ENCODE measurements at regions not wholly inside any gene's neighbourhood (a gene's known extent, or its start where the extent isn't known, plus 50 kb on each side); places are given as distances from the start of the nearest gene placed in this dataset.

- intact Hi-C loops (cut with DNase I) = no loop called here
- no peak for DNase-seq (ENCODE audit: missing footprints)
- ATAC-seq = no peak
Measured at GRCh38 chr22:26883393-26883792, 226.0 kb downstream of the MIAT start.

- intact Hi-C loops (cut with DNase I) = no loop called here
- no peak for ATAC-seq
- no peak for DNase-seq (ENCODE audit: missing footprints)
Measured at GRCh38 chr22:26884921-26885320, 227.5 kb downstream of the MIAT start.

DNA sequence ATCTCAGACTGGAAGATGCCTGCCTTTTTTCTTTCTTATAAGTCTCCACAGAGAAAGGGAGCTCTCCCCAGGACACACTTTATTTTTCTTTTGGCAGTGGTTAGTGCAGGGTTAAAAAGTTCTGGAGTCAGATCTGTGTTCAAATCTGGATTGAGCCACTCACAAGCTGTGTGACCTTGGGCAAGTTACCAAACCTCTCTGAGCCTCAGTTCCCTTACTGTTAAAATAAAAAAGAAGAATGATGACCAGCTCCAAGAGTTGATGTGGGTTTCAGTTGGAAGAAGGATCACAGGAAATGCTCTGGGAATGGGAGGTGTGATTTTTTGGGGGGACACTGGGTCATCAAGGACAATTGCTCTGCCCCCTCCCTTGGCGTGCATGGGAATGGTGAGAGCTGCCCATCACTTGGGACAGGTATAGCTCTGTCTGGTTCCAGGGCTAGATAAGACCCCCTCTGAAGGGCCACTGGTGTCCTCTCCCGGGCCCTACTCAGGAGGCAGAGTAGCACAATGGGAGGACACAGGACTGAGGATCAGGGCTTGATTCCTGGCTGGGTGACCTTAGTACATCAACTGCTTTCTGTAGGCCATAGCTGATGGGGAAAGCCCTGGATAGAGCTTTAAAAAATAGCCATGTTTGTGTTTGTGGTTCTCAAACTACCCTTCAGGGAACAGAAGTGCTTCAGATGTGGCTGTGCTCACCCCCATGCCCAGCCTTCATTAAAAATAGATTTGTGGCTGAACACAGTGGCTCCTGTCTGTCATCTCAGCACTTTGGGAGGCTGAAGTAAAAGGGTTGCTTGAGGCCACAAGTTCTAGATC, 228.3 kb downstream of the MIAT start:
- no peak for ATAC-seq
- intact Hi-C loops (cut with DNase I) = no loop called here

DNA sequence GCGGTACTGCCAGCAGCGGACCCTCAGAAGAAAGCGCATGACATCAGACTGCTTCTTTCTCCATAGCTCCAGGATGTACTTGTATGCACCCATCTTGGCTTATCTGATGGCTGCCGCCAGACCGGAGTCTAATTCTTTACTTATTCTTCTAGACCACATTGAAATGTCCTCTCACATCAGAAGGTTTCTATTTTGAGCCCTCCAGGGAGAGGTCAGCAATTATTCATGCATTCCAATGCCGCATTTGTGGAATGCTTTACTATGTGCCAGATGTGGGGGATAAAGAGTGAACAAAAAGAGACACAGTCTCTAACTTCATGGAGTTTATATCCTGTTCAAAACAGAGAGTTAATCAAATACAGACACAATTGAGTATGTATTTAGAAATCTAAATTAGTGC, 230.1 kb downstream of the MIAT start:
- peak; percentile 57 for ATAC-seq
- no peak for DNase-seq (ENCODE audit: missing footprints)
- intact Hi-C loops (cut with DNase I) = no loop called here

More for the DNA sequence above, 228.3 kb downstream of the MIAT start:
- DNase-seq (ENCODE audit: missing footprints) = no peak

DNA sequence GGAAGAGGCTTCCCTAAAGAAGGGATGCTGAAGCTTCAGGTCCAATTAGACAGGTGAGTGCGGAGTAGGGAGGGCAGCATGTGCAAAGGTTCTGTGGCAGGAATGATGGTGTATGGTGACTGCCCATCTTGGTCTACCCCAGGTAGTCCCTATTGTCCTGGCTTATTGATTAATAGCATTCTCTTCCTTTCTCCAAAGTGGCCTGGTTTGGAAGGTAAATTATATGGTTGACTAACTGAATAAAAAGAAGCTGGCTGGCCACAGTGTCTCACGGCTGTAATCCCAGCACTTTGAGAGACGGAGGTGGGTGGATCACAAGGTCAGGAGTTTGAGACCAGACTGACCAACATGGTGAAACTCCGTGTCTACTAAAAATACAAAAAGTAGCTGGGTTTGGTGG, 230.5 kb downstream of the MIAT start:
- intact Hi-C loops (cut with DNase I) = no loop called here
- ATAC-seq = no peak
- no peak for DNase-seq (ENCODE audit: missing footprints)

- intact Hi-C loops (cut with DNase I) = no loop called here
- ATAC-seq (no peak), DNase-seq (ENCODE audit: missing footprints) (no peak)
Measured at GRCh38 chr22:26888887-26889286, 231.5 kb downstream of the MIAT start.

DNA sequence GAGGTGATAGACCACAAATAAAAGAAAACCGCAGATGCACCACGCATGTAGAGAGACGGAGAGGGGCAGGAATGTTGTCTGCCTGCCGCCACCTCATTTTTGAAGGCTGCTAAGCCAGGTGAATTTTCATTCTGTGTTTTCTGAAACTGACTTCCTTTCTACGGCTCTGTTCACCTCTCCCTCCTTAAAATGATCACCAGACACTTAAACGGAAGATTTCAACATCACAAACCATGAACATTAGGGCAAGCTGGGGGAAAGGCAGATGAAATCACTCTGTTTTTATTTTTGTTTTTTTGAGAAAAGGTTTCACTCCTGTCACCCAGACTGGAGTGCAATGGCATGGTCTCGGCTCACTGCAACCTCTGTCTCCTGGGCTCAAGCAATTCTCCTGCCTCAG, 232.4 kb downstream of the MIAT start:
- no peak for ATAC-seq
- no peak for DNase-seq (ENCODE audit: missing footprints)
- intact Hi-C loops (cut with DNase I) = no loop called here

- no peak for DNase-seq (ENCODE audit: missing footprints)
- intact Hi-C loops (cut with DNase I) = no loop called here
Measured at GRCh38 chr22:26890870-26891269, 233.5 kb downstream of the MIAT start.

GRCh38 chr22:26891429-26891828, 234.0 kb downstream of the MIAT start:
- intact Hi-C loops (cut with DNase I) = no loop called here
- no peak for ATAC-seq
- no peak for DNase-seq (ENCODE audit: missing footprints)

More at GRCh38 chr22:26890870-26891269, 233.5 kb downstream of the MIAT start:
- ATAC-seq = no peak

- intact Hi-C loops (cut with DNase I) = no loop called here
- ATAC-seq (peak; percentile 26), DNase-seq (ENCODE audit: missing footprints) (no peak)
Measured at GRCh38 chr22:26892166-26893041, 235.0 kb downstream of the MIAT start.

DNA sequence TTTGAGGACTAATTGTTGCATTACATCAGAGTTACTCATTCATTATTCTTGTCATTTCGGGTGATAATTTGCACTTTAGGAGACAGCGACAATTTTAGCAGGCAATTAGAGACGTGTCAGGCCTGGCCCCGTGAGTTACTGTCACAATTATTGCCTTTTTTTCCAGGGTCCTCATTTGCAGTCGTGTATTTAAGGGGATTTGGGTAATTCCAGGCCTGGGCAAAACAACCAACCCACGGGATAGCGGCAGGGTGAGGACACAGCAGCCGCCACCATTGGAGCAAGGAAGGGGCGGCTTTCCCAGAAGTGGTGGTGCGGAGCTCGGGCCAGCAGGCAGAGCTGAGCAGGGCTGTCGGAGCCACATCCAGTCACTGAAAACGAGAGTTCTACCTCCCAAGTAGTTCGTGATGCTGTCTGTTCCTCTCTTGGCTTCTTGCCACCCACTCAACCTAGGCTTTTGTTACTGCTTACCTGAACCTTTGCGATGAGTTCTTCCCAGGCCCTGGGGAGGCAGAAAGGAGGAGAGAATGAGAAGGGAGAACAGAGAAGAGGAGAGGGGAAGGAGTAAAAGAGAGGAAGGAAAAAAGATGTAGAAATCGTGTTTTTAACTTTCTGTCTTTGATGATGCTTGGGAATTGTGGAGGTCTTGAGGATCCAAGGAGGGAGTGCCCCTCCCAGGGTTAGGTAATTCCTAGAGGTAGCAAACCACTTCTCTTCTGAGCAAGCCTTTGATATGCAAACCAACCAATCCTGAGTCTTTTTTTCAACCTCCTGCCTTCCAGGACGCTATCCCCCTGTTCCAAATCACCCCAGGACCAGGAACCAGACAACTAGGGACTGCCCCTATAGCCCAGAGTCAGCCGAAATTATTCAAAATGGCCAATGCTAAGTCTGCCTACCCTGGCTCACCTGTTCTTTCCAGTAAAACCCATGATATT, 236.1 kb downstream of the MIAT start:
- ATAC-seq = no peak
- no peak for DNase-seq (ENCODE audit: missing footprints)
- intact Hi-C loops (cut with DNase I) = no loop called here

- intact Hi-C loops (cut with DNase I) = no loop called here
- no peak for ATAC-seq
- DNase-seq (ENCODE audit: missing footprints) = no peak
Measured at GRCh38 chr22:26894362-26894761, 237.0 kb downstream of the MIAT start.

DNA sequence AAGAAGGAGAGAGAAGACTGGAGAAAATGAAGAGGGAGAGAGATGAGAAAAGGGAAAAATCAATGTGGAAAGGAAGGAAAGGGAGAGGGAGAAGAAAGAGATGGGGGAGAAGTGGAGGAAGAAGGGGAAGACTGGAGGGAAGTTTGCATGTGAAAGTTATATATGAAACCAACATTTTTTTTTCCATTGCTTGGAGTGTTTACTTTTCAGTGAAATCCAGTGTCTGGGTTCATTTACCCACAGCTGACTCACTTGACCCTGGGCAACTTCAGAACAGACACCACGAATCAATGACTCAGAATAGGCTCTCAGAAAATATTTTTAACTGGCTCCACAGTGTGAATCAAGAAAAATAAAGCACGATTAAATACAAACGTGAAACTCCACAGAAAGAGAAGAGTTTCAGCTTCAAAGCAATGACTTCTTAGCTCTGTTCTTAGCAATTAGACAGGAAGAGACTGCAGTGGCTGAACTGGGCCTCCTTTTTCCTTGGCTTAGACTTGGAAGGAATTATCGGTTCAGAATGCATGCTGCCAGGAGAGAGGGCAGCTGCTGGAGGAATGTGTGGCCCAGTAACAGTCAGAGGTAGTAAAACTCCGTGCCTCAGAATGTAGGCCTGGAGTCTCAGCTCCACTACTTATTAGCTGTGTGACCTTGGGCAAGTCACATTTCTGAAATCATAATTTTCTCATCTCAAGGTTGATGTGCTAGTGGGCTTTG, 237.5 kb downstream of the MIAT start:
- no peak for ATAC-seq

DNA sequence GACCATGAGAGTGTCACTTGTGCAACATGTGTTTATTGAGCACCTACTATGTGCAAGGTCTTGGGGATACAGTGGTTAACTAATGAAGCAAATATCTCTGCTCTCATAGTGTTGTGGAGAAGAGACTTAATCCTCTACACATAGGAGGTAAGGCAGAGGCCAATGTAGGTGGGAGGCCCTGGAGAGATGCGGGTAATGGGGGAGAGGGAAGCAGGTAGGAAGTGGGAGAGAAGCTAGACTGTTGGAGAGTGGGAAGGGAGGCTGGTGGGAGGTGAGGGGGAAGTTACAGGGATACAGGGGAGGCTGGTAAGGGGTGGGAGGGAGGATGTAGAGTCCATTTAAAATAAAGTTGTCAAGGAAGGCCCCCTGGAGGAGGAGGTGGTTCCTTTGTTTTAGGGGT, 240.0 kb downstream of the MIAT start:
- intact Hi-C loops (cut with DNase I) = no loop called here
- ATAC-seq = no peak

More for the DNA sequence above, 237.5 kb downstream of the MIAT start:
- no peak for DNase-seq (ENCODE audit: missing footprints)
- intact Hi-C loops (cut with DNase I) = no loop called here

DNA sequence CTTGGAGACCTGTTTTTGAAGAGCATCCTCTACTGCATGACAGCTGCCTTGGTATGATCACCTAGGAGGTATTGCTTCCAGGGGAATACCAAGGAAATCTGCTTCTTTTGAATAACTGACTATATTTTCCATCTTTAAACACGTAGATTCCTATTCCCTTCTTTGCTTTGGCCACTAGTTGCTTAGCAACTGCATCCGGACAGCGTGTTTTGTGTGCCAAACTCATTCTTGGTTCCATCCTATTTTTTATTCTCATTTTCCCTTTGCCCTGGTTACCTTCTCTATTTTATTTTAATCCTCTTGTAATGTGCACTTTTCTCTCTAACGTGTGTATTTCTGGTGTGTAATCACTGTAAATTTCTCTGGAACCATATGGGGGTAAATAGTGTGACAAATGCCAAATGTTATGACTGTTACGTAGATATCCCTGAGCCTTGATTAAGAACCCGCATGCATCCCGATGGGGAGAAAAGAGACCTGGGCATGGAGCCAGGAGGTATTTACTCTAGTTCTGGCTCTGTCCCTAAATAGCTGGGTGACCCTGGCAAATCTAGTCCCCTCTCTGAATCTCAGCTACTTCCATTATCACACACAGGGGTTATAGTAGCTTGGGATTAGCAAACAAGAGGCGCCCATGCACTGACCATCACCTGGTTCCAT, 241.7 kb downstream of the MIAT start:
- DNase-seq (ENCODE audit: missing footprints) (no peak), ATAC-seq (no peak)
- intact Hi-C loops (cut with DNase I) = no loop called here

More for the DNA sequence above, 240.0 kb downstream of the MIAT start:
- DNase-seq (ENCODE audit: missing footprints) = no peak

GRCh38 chr22:26900787-26901186, 243.4 kb downstream of the MIAT start:
- intact Hi-C loops (cut with DNase I) = no loop called here
- DNase-seq (ENCODE audit: missing footprints) = no peak
- no peak for ATAC-seq

DNA sequence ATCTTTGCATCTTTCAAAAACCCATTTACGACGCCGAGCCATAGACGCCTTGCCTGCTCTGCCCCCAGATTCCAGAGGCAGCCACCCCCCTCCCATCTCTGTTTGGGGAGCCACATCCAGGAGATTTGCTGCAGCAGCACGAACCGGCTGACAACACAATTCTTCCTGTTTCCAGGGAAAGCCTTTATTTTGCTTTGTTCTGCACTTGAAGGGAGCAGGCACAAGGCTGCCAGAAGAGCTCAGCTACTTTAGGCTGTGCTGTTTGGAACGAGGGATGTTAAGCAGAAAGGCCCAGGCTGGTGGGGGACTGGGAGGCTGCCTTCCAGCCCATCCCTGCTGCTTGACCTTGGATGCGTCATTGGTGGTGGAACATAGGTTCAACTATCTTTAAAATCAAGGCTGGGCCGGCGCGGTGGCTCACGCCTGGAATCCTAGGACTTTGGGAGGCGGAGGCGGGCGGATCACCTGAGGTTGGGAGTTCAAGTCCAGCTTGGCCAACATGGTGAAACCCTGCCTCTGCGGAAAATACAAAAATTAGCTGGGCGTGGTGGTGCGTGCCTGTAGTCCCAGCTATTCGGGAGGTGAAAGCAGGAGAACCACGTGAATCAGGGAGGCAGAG, 243.9 kb downstream of the MIAT start:
- DNase-seq (ENCODE audit: missing footprints) = no peak

More for the DNA sequence above, 243.9 kb downstream of the MIAT start:
- intact Hi-C loops (cut with DNase I) = no loop called here
- no peak for ATAC-seq

Measured in Right ventricle myocardium inferior (tissue), 1 donor.